SK-N-SH treated with all-trans-retinoic acid at 6 μM for 48 hours (cell line): ENCODE measurements at regions not wholly inside any gene's neighbourhood (a gene's known extent, or its start where the extent isn't known, plus 50 kb on each side); places are given as distances from the start of the nearest gene placed in this dataset.
"Not testable (repeated sequence)": the region's sequence is repeated elsewhere in the genome, so short reads cannot be mapped to it uniquely, and the experiment has no call there.

ENCODE experiments used
- CSDC2 ChIP-seq: fragments of 250-450 bp; sonication (Bioruptor Pico); IDR thresholded peaks from 2 replicates; pipeline ENCODE4 v1.5.0; 2020; ENCODE audit warnings: mild to moderate bottlenecking, moderate library complexity
- ESRRG ChIP-seq: fragments of 250-450 bp; sonication (Bioruptor Pico); IDR thresholded peaks from 2 replicates; pipeline ENCODE4 v1.6.1; 2021; ENCODE audit warnings: mild to moderate bottlenecking
- GLIS3 ChIP-seq: fragments of 250-450 bp; sonication (Bioruptor Pico); IDR thresholded peaks from 2 replicates; pipeline ENCODE4 v1.5.0; 2020; ENCODE audit warnings: mild to moderate bottlenecking, moderate library complexity
- ISL1 ChIP-seq: fragments of 250-450 bp; sonication (Bioruptor Pico); IDR thresholded peaks from 2 replicates; pipeline ENCODE4 v2.1.2; 2022; ENCODE audit warnings: mild to moderate bottlenecking, moderate library complexity
- SNAI2 ChIP-seq: fragments of 250-450 bp; sonication (Bioruptor Pico); IDR thresholded peaks from 2 replicates; pipeline ENCODE4 v1.5.0; 2020; ENCODE audit warnings: mild to moderate bottlenecking, moderate library complexity
- TCF4 ChIP-seq: fragments of 250-450 bp; sonication (Bioruptor Pico); IDR thresholded peaks from 2 replicates; pipeline ENCODE4 v1.8.0; 2021; ENCODE audit warnings: mild to moderate bottlenecking, moderate library complexity, borderline replicate concordance
- ZFP3 ChIP-seq: fragments of 250-450 bp; sonication (Bioruptor Pico); IDR thresholded peaks from 2 replicates; pipeline ENCODE4 v1.5.0; 2020; ENCODE audit warnings: mild to moderate bottlenecking, moderate library complexity
- ZFP30 ChIP-seq: fragments of 450-650 bp; formaldehyde crosslinking; IDR thresholded peaks from 2 replicates; pipeline ENCODE4 v1.5.0; 2022; ENCODE audit warnings: mild to moderate bottlenecking, moderate library complexity
- TF ChIP-seq, protein P1 (sequence below): fragments of 250-450 bp; sonication (Bioruptor Pico); IDR thresholded peaks from 2 replicates; pipeline ENCODE4 v1.5.0; 2020; ENCODE audit warnings: mild to moderate bottlenecking, moderate library complexity
- TF ChIP-seq, protein P2 (sequence below): fragments of 250-450 bp; sonication (Bioruptor Pico); IDR thresholded peaks from 2 replicates; pipeline ENCODE4 v1.8.0; 2020; ENCODE audit warnings: mild to moderate bottlenecking, moderate library complexity, borderline replicate concordance

DNA sequence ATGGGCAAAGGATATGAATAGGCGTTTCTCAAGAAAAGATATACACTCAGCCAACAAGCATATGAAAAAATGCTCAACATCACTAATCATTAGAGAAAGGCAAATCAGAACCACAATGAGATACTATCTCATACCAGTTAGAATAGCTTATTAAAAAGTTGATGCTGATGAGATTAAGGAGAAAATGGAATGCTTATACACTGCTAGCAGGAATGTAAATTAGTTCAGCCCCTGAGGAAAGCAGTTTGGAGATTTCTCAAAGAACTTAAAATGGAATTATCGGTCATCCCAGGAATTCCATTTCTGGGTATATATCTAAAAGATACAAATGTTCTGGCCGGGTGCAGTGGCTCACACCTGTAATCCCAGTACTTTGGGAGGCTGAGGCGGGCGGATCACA lies 78.2 kb upstream of the NOX4 start:
- not testable (repeated sequence) for TF ChIP-seq ESRRG (CRISPR knock-in tag); ZFP30; CSDC2; SNAI2; ZFP3 (CRISPR knock-in tag); GLIS3; TCF4 (CRISPR knock-in tag)
- TF ChIP-seq, protein P1, sequence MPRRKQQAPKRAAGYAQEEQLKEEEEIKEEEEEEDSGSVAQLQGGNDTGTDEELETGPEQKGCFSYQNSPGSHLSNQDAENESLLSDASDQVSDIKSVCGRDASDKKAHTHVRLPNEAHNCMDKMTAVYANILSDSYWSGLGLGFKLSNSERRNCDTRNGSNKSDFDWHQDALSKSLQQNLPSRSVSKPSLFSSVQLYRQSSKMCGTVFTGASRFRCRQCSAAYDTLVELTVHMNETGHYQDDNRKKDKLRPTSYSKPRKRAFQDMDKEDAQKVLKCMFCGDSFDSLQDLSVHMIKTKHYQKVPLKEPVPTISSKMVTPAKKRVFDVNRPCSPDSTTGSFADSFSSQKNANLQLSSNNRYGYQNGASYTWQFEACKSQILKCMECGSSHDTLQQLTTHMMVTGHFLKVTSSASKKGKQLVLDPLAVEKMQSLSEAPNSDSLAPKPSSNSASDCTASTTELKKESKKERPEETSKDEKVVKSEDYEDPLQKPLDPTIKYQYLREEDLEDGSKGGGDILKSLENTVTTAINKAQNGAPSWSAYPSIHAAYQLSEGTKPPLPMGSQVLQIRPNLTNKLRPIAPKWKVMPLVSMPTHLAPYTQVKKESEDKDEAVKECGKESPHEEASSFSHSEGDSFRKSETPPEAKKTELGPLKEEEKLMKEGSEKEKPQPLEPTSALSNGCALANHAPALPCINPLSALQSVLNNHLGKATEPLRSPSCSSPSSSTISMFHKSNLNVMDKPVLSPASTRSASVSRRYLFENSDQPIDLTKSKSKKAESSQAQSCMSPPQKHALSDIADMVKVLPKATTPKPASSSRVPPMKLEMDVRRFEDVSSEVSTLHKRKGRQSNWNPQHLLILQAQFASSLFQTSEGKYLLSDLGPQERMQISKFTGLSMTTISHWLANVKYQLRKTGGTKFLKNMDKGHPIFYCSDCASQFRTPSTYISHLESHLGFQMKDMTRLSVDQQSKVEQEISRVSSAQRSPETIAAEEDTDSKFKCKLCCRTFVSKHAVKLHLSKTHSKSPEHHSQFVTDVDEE (CRISPR knock-in tag): not testable (repeated sequence)
- TF ChIP-seq, protein P2, sequence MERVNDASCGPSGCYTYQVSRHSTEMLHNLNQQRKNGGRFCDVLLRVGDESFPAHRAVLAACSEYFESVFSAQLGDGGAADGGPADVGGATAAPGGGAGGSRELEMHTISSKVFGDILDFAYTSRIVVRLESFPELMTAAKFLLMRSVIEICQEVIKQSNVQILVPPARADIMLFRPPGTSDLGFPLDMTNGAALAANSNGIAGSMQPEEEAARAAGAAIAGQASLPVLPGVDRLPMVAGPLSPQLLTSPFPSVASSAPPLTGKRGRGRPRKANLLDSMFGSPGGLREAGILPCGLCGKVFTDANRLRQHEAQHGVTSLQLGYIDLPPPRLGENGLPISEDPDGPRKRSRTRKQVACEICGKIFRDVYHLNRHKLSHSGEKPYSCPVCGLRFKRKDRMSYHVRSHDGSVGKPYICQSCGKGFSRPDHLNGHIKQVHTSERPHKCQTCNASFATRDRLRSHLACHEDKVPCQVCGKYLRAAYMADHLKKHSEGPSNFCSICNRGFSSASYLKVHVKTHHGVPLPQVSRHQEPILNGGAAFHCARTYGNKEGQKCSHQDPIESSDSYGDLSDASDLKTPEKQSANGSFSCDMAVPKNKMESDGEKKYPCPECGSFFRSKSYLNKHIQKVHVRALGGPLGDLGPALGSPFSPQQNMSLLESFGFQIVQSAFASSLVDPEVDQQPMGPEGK (CRISPR knock-in tag): not testable (repeated sequence)
- peak; percentile 70 for TF ChIP-seq ISL1
